ENCODE measurements at regions not wholly inside any gene's neighbourhood (a gene's known extent, or its start where the extent isn't known, plus 50 kb on each side); places are given as distances from the start of the nearest gene placed in this dataset.
A peak's percentile ranks its signal among the peaks of the same experiment; 100 is the strongest.

DNA sequence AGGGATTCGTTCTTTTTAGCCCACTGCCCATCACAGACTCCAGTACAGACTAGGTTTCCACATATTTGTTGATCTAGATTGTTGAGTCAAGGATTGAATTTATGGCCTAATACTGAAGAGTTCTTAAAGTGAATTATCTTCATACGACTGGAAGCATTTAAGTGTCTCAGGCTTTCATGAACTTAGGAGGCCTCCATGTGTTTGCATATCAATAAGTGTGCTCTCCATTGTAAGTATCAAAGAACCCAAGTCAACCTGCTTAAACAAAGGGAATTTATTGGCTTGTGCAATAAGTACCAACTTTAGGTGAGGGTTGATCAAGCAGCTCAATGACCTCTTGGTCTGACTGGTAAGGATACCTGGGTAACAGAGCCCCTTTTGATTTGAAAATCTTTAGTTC, 382.1 kb downstream of the PDCD6IP start:
- peaks cover 5% of the 10 kb centered on the region; the same call in 1 of the 2 replicates for H3K27me3 ChIP-seq (ENCODE audit: insufficient read depth, low read length)

DNA sequence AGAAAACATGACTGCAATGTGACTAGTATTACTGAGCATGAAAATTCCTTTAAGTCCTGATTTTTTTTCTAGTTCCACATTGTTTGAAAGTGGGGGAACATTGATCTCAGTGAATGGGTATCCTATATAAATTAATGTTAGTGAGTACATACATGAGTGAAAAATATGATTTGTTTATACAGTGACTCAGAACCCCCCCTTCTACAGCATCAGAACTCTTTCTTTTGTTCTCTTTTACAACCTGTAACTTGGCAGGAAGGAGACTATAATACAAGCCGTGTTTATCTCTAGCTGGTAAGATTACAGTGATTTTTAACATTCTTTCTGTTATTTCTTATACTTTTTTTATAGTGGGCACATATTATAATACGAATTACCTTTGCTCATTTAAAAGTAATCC, 384.7 kb downstream of the PDCD6IP start:
- Histone ChIP-seq H3K4me1 (ENCODE audit: control insufficient read depth, insufficient read depth, low read length, unreplicated experiment) (peaks cover 6% of the 10 kb centered on the region), H3K27me3 (ENCODE audit: insufficient read depth, low read length) (peaks cover 5% of the 10 kb centered on the region), H3K36me3 (ENCODE audit: insufficient read depth, low read length) (no peaks in the 10 kb centered on the region), H3K27ac (ENCODE audit: low read depth, low read length) (no peak overlapping the region), H3K79me2 (ENCODE audit: control insufficient read depth, insufficient read depth, low read length, unreplicated experiment) (no peaks in the 10 kb centered on the region), H2AFZ (ENCODE audit: low read length, unreplicated experiment) (no peak overlapping the region), H3K4me3 (ENCODE audit: low read depth, low read length) (no peak overlapping the region)

More for the DNA sequence above, 382.1 kb downstream of the PDCD6IP start:
- Histone ChIP-seq H2AFZ (ENCODE audit: low read length, unreplicated experiment) (no peak overlapping the region), H3K4me1 (ENCODE audit: control insufficient read depth, insufficient read depth, low read length, unreplicated experiment) (peaks cover 7% of the 10 kb centered on the region), H3K79me2 (ENCODE audit: control insufficient read depth, insufficient read depth, low read length, unreplicated experiment) (no peaks in the 10 kb centered on the region), H3K4me3 (ENCODE audit: low read depth, low read length) (no peak overlapping the region), H3K36me3 (ENCODE audit: insufficient read depth, low read length) (no peaks in the 10 kb centered on the region), H3K27ac (ENCODE audit: low read depth, low read length) (no peak overlapping the region)

DNA sequence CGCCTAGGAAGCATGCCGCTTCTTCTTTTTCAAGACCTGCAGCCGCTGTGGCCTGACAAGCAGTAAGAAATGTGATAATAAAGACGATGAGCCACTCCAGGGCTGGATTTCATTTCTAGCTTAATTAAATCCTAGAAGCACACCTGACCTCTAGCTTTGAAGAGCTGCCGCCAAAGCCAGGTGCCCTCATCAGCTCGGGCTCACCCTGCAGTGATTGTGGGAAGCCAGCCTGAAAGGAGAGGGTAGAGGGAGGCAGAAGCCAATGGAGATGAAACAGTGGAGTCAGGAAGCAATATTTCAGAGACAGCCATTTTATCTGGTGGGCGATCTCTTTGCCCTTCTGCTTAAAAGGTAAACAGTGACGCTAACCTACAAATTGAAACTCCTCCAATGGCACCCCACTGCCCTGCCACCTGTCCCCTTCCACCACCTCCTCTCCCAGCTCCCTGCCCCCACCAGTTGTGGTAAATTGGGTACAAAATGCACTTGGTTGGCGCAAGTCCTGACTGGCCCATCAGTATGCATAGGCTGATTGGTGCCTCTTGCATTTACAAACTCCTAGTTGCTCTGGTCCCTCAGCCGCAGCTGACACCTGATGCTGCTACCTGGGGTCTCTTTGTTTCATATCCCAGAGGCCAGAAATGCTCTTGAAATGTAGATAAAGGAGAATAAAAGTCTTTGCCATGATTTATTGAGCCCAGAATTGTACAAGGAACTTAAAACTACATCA, 385.3 kb downstream of the PDCD6IP start:
- no peak overlapping the region for H2AFZ ChIP-seq (ENCODE audit: low read length, unreplicated experiment)
- no peak overlapping the region for H3K27ac ChIP-seq (ENCODE audit: low read depth, low read length)
- H3K4me1 ChIP-seq (ENCODE audit: control insufficient read depth, insufficient read depth, low read length, unreplicated experiment), result no peaks in the 10 kb centered on the region
- peaks cover 5% of the 10 kb centered on the region for H3K27me3 ChIP-seq (ENCODE audit: insufficient read depth, low read length)
- H3K36me3 ChIP-seq (ENCODE audit: insufficient read depth, low read length), result no peaks in the 10 kb centered on the region
- H3K4me3 ChIP-seq (ENCODE audit: low read depth, low read length), result no peak overlapping the region
- no peaks in the 10 kb centered on the region for H3K79me2 ChIP-seq (ENCODE audit: control insufficient read depth, insufficient read depth, low read length, unreplicated experiment)

DNA sequence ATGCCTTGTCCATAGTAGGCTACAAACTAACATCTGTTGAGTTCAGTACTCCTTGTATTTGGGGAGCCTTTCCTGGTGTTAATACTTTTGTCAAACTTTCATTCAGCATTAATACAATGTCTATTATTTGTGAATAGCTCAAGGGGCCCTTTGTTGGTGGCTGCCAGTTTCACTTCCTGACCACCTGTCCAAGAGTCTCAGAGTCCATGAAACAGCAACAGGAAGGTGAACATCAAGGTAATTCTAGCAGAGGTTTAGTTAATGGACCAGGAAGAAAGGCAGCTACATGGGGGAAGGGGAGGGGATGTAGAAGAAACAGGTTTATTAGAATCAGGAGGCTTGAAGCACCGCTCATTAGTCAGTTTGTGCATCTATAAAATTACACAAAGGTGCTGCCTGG, 386.9 kb downstream of the PDCD6IP start:
- Histone ChIP-seq H3K36me3 (ENCODE audit: insufficient read depth, low read length) (no peaks in the 10 kb centered on the region), H3K4me3 (ENCODE audit: low read depth, low read length) (no peak overlapping the region), H3K27ac (ENCODE audit: low read depth, low read length) (no peak overlapping the region), H3K27me3 (ENCODE audit: insufficient read depth, low read length) (peaks cover 5% of the 10 kb centered on the region), H3K4me1 (ENCODE audit: control insufficient read depth, insufficient read depth, low read length, unreplicated experiment) (no peaks in the 10 kb centered on the region), H3K79me2 (ENCODE audit: control insufficient read depth, insufficient read depth, low read length, unreplicated experiment) (no peaks in the 10 kb centered on the region), H2AFZ (ENCODE audit: low read length, unreplicated experiment) (no peak overlapping the region)

- H3K27ac ChIP-seq (ENCODE audit: low read depth, low read length), result no peak overlapping the region
- no peak overlapping the region for H3K4me3 ChIP-seq (ENCODE audit: low read depth, low read length)
- H3K36me3 ChIP-seq (ENCODE audit: insufficient read depth, low read length), result no peaks in the 10 kb centered on the region
- H3K79me2 ChIP-seq (ENCODE audit: control insufficient read depth, insufficient read depth, low read length, unreplicated experiment), result no peaks in the 10 kb centered on the region
- no peaks in the 10 kb centered on the region for H3K4me1 ChIP-seq (ENCODE audit: control insufficient read depth, insufficient read depth, low read length, unreplicated experiment)
- H3K27me3 ChIP-seq (ENCODE audit: insufficient read depth, low read length), result peaks cover 5% of the 10 kb centered on the region
- no peak overlapping the region for H2AFZ ChIP-seq (ENCODE audit: low read length, unreplicated experiment)
Measured at GRCh38 chr3:34189133-34189532, 390.7 kb downstream of the PDCD6IP start.

DNA sequence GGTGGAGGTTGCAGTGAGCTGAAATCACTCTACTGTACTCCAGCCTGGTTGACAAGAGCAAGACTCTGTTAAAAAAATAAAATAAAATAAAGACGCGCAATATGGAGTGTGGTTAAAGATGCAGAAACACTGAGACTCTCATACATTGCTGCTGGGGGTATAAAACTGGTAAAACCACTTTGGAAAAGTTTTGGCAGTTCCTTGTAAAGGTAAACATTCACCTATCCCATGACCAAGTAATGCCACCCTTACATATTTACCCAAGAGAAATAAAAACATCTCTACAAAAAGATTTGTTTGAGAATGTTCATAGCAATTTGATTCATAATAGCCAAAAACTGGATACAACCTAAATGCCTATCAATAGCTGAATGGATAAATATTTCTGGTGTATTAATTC, 398.5 kb downstream of the PDCD6IP start:
- Histone ChIP-seq H3K36me3 (ENCODE audit: insufficient read depth, low read length) (no peaks in the 10 kb centered on the region), H3K4me3 (ENCODE audit: low read depth, low read length) (no peak overlapping the region), H3K27ac (ENCODE audit: low read depth, low read length) (no peak overlapping the region), H3K4me1 (ENCODE audit: control insufficient read depth, insufficient read depth, low read length, unreplicated experiment) (no peaks in the 10 kb centered on the region), H2AFZ (ENCODE audit: low read length, unreplicated experiment) (no peak overlapping the region), H3K27me3 (ENCODE audit: insufficient read depth, low read length) (no peaks in the 10 kb centered on the region), H3K79me2 (ENCODE audit: control insufficient read depth, insufficient read depth, low read length, unreplicated experiment) (no peaks in the 10 kb centered on the region)

DNA sequence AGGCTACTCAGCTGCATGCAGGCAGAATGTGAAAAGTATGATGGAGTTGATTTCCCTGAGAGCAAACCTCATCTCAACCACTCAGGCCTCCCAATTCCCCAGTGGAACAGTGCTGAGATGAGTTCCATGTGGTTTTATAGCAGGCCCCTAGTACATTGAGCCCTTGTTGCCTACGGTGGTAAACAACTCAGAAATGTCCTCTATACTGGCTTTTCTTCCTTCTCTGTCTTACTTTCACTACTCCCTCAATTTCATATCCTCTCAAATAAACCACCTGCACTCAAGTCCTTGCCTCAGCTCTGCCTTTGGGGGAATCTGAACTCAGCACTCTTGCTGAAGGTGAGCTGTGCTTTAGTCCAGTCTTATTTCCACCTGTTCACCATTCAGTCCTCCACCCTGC, 399.9 kb downstream of the PDCD6IP start:
- Histone ChIP-seq H3K79me2 (ENCODE audit: control insufficient read depth, insufficient read depth, low read length, unreplicated experiment) (no peaks in the 10 kb centered on the region), H3K4me1 (ENCODE audit: control insufficient read depth, insufficient read depth, low read length, unreplicated experiment) (no peaks in the 10 kb centered on the region), H3K27me3 (ENCODE audit: insufficient read depth, low read length) (no peaks in the 10 kb centered on the region), H3K4me3 (ENCODE audit: low read depth, low read length) (no peak overlapping the region), H3K36me3 (ENCODE audit: insufficient read depth, low read length) (no peaks in the 10 kb centered on the region), H2AFZ (ENCODE audit: low read length, unreplicated experiment) (no peak overlapping the region), H3K27ac (ENCODE audit: low read depth, low read length) (no peak overlapping the region)

- no peaks in the 10 kb centered on the region for H3K27me3 ChIP-seq (ENCODE audit: insufficient read depth, low read length)
- H3K79me2 ChIP-seq (ENCODE audit: control insufficient read depth, insufficient read depth, low read length, unreplicated experiment), result no peaks in the 10 kb centered on the region
- H3K4me1 ChIP-seq (ENCODE audit: control insufficient read depth, insufficient read depth, low read length, unreplicated experiment), result no peaks in the 10 kb centered on the region
- H3K27ac ChIP-seq (ENCODE audit: low read depth, low read length), result no peak overlapping the region
- H3K4me3 ChIP-seq (ENCODE audit: low read depth, low read length), result no peak overlapping the region
- no peak overlapping the region for H2AFZ ChIP-seq (ENCODE audit: low read length, unreplicated experiment)
- H3K36me3 ChIP-seq (ENCODE audit: insufficient read depth, low read length), result no peaks in the 10 kb centered on the region
Measured at GRCh38 chr3:34200576-34200975, 402.1 kb downstream of the PDCD6IP start.

DNA sequence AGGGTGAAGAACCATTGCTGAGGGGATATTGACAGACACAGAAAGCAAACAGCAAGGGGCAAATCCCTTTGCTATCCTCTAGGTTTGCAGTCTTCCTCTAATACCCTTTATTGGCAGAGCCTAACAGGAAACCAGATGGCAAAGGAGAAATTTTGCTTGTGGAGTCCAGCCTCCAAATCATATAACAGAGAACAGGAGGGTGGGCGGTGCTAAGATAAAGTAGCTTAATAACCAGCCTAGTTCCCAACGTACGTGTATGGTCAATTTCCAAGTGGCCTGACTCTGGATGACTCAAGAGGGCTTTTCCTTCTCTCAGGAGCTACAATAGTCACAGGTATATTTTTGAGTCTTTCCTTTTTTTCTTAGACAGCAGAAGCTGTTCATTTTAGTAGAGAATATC, 404.5 kb downstream of the PDCD6IP start:
- Histone ChIP-seq H3K4me3 (ENCODE audit: low read depth, low read length) (no peak overlapping the region), H3K4me1 (ENCODE audit: control insufficient read depth, insufficient read depth, low read length, unreplicated experiment) (peaks cover 11% of the 10 kb centered on the region), H2AFZ (ENCODE audit: low read length, unreplicated experiment) (no peak overlapping the region), H3K27ac (ENCODE audit: low read depth, low read length) (no peak overlapping the region), H3K79me2 (ENCODE audit: control insufficient read depth, insufficient read depth, low read length, unreplicated experiment) (no peaks in the 10 kb centered on the region), H3K36me3 (ENCODE audit: insufficient read depth, low read length) (no peaks in the 10 kb centered on the region), H3K27me3 (ENCODE audit: insufficient read depth, low read length) (no peaks in the 10 kb centered on the region)

DNA sequence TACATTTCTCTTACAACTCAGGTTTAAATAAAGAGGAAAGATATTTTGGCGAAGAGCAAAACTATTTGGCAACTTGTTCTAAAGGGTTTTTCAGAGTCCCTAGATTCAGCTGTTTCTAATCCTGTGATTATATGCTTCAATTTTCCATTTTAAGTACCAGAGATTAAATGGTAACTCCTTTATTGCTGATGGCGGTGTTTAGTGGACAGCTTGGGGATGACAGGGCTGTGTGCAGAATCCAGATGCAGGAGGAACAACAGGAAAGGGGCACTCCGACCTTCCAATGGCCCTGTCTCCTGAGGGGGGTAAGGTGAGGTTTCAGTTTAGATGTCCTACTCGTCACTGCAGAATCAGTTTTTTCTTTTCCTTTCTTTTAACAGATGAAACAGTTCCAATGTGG, 405.0 kb downstream of the PDCD6IP start:
- H2AFZ ChIP-seq (ENCODE audit: low read length, unreplicated experiment), result no peak overlapping the region

GRCh38 chr3:34207002-34207401, 408.6 kb downstream of the PDCD6IP start:
- Histone ChIP-seq H3K4me1 (ENCODE audit: control insufficient read depth, insufficient read depth, low read length, unreplicated experiment) (peaks cover 20% of the 10 kb centered on the region), H3K27ac (ENCODE audit: low read depth, low read length) (peak overlapping the region; percentile 64), H2AFZ (ENCODE audit: low read length, unreplicated experiment) (peak overlapping the region; percentile 23), H3K79me2 (ENCODE audit: control insufficient read depth, insufficient read depth, low read length, unreplicated experiment) (no peaks in the 10 kb centered on the region), H3K4me3 (ENCODE audit: low read depth, low read length) (no peak overlapping the region), H3K36me3 (ENCODE audit: insufficient read depth, low read length) (no peaks in the 10 kb centered on the region), H3K27me3 (ENCODE audit: insufficient read depth, low read length) (no peaks in the 10 kb centered on the region)

More for the DNA sequence above, 405.0 kb downstream of the PDCD6IP start:
- no peaks in the 10 kb centered on the region for H3K27me3 ChIP-seq (ENCODE audit: insufficient read depth, low read length)
- no peak overlapping the region for H3K27ac ChIP-seq (ENCODE audit: low read depth, low read length)
- no peak overlapping the region for H3K4me3 ChIP-seq (ENCODE audit: low read depth, low read length)
- no peaks in the 10 kb centered on the region for H3K36me3 ChIP-seq (ENCODE audit: insufficient read depth, low read length)
- peaks cover 14% of the 10 kb centered on the region for H3K4me1 ChIP-seq (ENCODE audit: control insufficient read depth, insufficient read depth, low read length, unreplicated experiment)
- no peaks in the 10 kb centered on the region for H3K79me2 ChIP-seq (ENCODE audit: control insufficient read depth, insufficient read depth, low read length, unreplicated experiment)
